HG03520 (cell line): ENCODE measurements at regions not wholly inside any gene's neighbourhood (a gene's known extent, or its start where the extent isn't known, plus 50 kb on each side); places are given as distances from the start of the nearest gene placed in this dataset.
"Not testable (repeated sequence)": the region's sequence is repeated elsewhere in the genome, so short reads cannot be mapped to it uniquely, and the experiment has no call there.

Experiments
- ATAC-seq: cut with Tn5 transposase; IDR thresholded peaks from one replicate; pipeline ENCODE4 v1.9.1; 2021; ENCODE audit warnings: mild to moderate bottlenecking, moderate library complexity; ENCODE audit not compliant: unreplicated experiment

GRCh38 chr12:82625523-82625922 is 61.2 kb upstream of the TMTC2 start:
- ATAC-seq, result no peak

GRCh38 chr12:82627799-82628198 is 58.9 kb upstream of the TMTC2 start:
- no peak for ATAC-seq

- not testable (repeated sequence) for ATAC-seq
These were observed 52.0 kb upstream of the TMTC2 start for GRCh38 chr12:82634495-82635258.

GRCh38 chr12:82635263-82635662 is 51.4 kb upstream of the TMTC2 start:
- ATAC-seq, result no peak
